Right lobe of liver (tissue), 4 donors: ENCODE measurements at regions not wholly inside any gene's neighbourhood (a gene's known extent, or its start where the extent isn't known, plus 50 kb on each side); places are given as distances from the start of the nearest gene placed in this dataset.

ENCODE experiments used
- CTCF ChIP-seq, 4 donors: fragments of 200-600 bp in 3 of 4; fragments of 450-650 bp in 1 of 4; IDR thresholded peaks; one replicate each; pipeline versions ENCODE4 v1.5.1 to v1.8.0; 2016 to 2022; ENCODE audit warnings: antibody characterized with exemption in 4 of 4, mild to moderate bottlenecking in 2 of 4
- POLR2A ChIP-seq: fragments of 450-650 bp; IDR thresholded peaks from one replicate; pipeline ENCODE4 v1.6.1; 2017; ENCODE audit warnings: antibody characterized with exemption, mild to moderate bottlenecking
- donor health status: DM: no; HTN: no; CAD: no.
- donor health status: DM: no; HTN: no; CAD: no.
- donor health status: DM: no; HTN: yes; CAD: no.

GRCh38 chr1:47709019-47709871 is 271.4 kb downstream of the FOXD2 start:
- TF ChIP-seq CTCF (IDR thresholded peaks at IDR 0.05): peak; percentile 17 to 29 (median 20)
- no peak for TF ChIP-seq POLR2A
